ENCODE measurements at regions not wholly inside any gene's neighbourhood (a gene's known extent, or its start where the extent isn't known, plus 50 kb on each side); places are given as distances from the start of the nearest gene placed in this dataset.

DNA sequence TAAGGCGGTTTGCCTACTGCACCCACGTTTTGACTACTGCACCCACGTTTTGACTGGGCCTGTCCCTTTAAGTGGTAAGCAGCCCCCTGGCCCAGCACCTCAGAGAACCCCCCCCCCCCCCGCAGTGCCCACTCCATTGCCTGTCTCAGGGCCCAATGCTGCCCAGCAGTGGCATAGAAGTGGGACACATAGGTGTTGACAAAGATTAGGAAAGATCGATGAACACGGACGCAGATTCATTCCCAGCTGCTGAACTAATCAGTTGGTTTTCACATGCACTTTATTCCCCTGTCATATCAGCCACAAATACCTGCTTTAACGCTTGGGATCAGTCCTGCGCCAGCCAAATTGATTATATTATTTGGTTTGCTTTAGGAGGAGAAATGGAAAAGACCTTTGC is 268.8 kb upstream of the SKOR2 start:
- 75 to 78% methylated on average over 9 of the region's 9 CpGs for WGBS, 2 donors

GRCh38 chr18:47519706-47520105 is 268.2 kb upstream of the SKOR2 start:
- no peak overlapping the region for H3K27ac ChIP-seq (ENCODE audit: low read depth in 2 of 2, low read length in 1 of 2)
- H3K4me1 ChIP-seq (ENCODE audit: control insufficient read depth in 2 of 2, insufficient read depth in 2 of 2, low read length in 1 of 2): no peaks in the 10 kb centered on the region
- no peak overlapping the region for H3K4me3 ChIP-seq (ENCODE audit: low read depth in 1 of 2, low read length in 2 of 2)
- no peaks in the 10 kb centered on the region for H3K36me3 ChIP-seq (ENCODE audit: control insufficient read depth in 2 of 2, insufficient read depth in 2 of 2, low read length in 1 of 2)
- H3K27me3 ChIP-seq (ENCODE audit: control insufficient read depth in 1 of 2, insufficient read depth in 2 of 2, low read length in 2 of 2): peaks cover 0 to 4% of the 10 kb centered on the region in 2 donors
- no peaks in the 10 kb centered on the region for H3K9me3 ChIP-seq (ENCODE audit: control insufficient read depth in 2 of 2, insufficient read depth in 1 of 2, low read depth in 1 of 2, low read length in 1 of 2)

More for the DNA sequence above, 268.8 kb upstream of the SKOR2 start:
- no peak overlapping the region for H3K27ac ChIP-seq (ENCODE audit: low read depth in 2 of 2, low read length in 1 of 2)
- H3K27me3 ChIP-seq (ENCODE audit: control insufficient read depth in 1 of 2, insufficient read depth in 2 of 2, low read length in 2 of 2): peaks cover 0 to 4% of the 10 kb centered on the region in 2 donors
- H3K36me3 ChIP-seq (ENCODE audit: control insufficient read depth in 2 of 2, insufficient read depth in 2 of 2, low read length in 1 of 2): no peaks in the 10 kb centered on the region
- H3K9me3 ChIP-seq (ENCODE audit: control insufficient read depth in 2 of 2, insufficient read depth in 1 of 2, low read depth in 1 of 2, low read length in 1 of 2): no peaks in the 10 kb centered on the region
- no peaks in the 10 kb centered on the region for H3K4me1 ChIP-seq (ENCODE audit: control insufficient read depth in 2 of 2, insufficient read depth in 2 of 2, low read length in 1 of 2)
- H3K4me3 ChIP-seq (ENCODE audit: low read depth in 1 of 2, low read length in 2 of 2): no peak overlapping the region

DNA sequence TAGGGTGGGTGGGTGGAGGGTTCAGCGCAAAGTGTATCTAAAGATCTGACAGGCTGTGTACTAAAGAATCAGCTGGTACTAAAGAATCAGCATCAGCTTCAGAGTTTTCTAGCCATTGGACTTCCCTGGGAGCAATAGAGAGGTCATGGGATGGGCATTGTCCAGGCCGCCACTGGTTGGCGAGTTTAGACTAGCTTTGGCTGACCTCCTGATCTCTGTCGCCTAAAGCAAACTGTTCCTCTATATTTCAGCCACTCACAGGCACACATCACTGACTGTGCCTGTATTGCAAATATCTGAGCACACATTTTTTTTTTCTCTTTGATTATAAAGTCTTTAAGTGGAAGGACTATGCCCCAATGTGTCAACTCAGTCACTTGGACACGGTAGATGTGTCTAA is 267.8 kb upstream of the SKOR2 start:
- Histone ChIP-seq H3K27me3 (ENCODE audit: control insufficient read depth in 1 of 2, insufficient read depth in 2 of 2, low read length in 2 of 2) (peaks cover 0 to 4% of the 10 kb centered on the region in 2 donors), H3K36me3 (ENCODE audit: control insufficient read depth in 2 of 2, insufficient read depth in 2 of 2, low read length in 1 of 2) (no peaks in the 10 kb centered on the region), H3K4me3 (ENCODE audit: low read depth in 1 of 2, low read length in 2 of 2) (no peak overlapping the region), H3K4me1 (ENCODE audit: control insufficient read depth in 2 of 2, insufficient read depth in 2 of 2, low read length in 1 of 2) (no peaks in the 10 kb centered on the region), H3K27ac (ENCODE audit: low read depth in 2 of 2, low read length in 1 of 2) (no peak overlapping the region), H3K9me3 (ENCODE audit: control insufficient read depth in 2 of 2, insufficient read depth in 1 of 2, low read depth in 1 of 2, low read length in 1 of 2) (no peaks in the 10 kb centered on the region)
- 62 to 64% methylated on average over 5 of the region's 5 CpGs for WGBS, 2 donors

DNA sequence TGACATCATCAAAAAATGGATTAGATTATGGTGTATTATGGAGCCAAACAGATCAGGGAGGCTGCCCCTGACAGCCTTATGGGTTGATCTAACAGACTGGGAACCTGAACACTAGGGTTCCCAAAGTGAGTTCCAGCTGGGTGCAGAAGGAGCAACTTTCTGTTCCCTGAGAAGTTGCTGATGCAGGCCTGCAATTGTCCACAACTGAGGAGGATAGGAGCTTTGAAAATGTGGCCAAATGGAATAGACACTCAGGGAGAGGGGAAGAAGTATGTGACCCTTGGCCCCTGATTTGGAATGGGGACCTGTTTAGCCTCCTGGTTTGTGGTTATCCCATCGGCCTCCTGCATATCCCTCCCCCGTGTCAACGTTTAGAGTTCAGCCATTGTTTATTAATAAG is 262.2 kb upstream of the SKOR2 start:
- 79 to 82% methylated on average over 3 of the region's 3 CpGs for WGBS, 2 donors
- H3K4me3 ChIP-seq (ENCODE audit: low read depth in 1 of 2, low read length in 2 of 2): no peak overlapping the region

DNA sequence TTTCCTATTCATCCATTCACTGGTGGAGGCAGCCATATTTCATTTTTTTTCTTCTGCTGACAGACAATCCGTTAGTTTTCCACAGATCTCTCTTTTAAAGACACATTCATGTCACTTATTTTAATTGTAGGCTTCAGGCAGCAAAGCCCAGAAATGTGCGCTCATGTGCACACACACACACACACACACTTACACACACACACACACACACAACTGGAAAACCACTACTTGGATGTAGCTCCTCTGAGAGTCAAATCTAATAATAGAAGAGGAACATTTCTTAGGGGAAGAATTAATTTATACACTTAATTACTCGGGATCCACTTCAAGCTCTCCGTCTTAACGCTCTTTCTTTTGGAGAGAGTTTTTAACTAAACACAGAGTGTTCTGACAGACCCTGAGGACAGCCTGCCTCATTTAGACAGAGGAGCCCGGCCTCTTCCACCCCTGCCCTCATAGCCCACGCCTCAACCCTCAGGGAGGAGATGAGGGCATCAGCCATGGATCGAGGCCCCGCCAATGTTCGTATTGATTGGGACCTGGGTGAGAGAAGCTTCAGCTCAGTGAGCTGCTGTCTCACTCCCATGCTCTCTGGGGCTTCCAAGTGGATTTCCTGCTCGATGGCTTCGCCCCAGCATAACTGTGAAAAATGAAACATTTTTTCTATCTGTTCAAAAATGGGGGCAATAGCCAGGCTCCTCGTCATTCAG is 261.4 kb upstream of the SKOR2 start:
- Histone ChIP-seq H3K9me3 (ENCODE audit: control insufficient read depth in 2 of 2, insufficient read depth in 1 of 2, low read depth in 1 of 2, low read length in 1 of 2) (no peaks in the 10 kb centered on the region), H3K27me3 (ENCODE audit: control insufficient read depth in 1 of 2, insufficient read depth in 2 of 2, low read length in 2 of 2) (no peaks in the 10 kb centered on the region), H3K36me3 (ENCODE audit: control insufficient read depth in 2 of 2, insufficient read depth in 2 of 2, low read length in 1 of 2) (no peaks in the 10 kb centered on the region), H3K4me3 (ENCODE audit: low read depth in 1 of 2, low read length in 2 of 2) (no peak overlapping the region), H3K27ac (ENCODE audit: low read depth in 2 of 2, low read length in 1 of 2) (no peak overlapping the region), H3K4me1 (ENCODE audit: control insufficient read depth in 2 of 2, insufficient read depth in 2 of 2, low read length in 1 of 2) (no peaks in the 10 kb centered on the region)
- 84 to 87% methylated on average over 13 of the region's 13 CpGs for WGBS, 2 donors

More for the DNA sequence above, 262.2 kb upstream of the SKOR2 start:
- H3K9me3 ChIP-seq (ENCODE audit: control insufficient read depth in 2 of 2, insufficient read depth in 1 of 2, low read depth in 1 of 2, low read length in 1 of 2): no peaks in the 10 kb centered on the region
- H3K27me3 ChIP-seq (ENCODE audit: control insufficient read depth in 1 of 2, insufficient read depth in 2 of 2, low read length in 2 of 2): no peaks in the 10 kb centered on the region
- no peak overlapping the region for H3K27ac ChIP-seq (ENCODE audit: low read depth in 2 of 2, low read length in 1 of 2)
- H3K4me1 ChIP-seq (ENCODE audit: control insufficient read depth in 2 of 2, insufficient read depth in 2 of 2, low read length in 1 of 2): no peaks in the 10 kb centered on the region
- no peaks in the 10 kb centered on the region for H3K36me3 ChIP-seq (ENCODE audit: control insufficient read depth in 2 of 2, insufficient read depth in 2 of 2, low read length in 1 of 2)

- 70 to 76% methylated on average over 6 of the region's 6 CpGs for WGBS, 2 donors
- H3K4me1 ChIP-seq (ENCODE audit: control insufficient read depth in 2 of 2, insufficient read depth in 2 of 2, low read length in 1 of 2): no peaks in the 10 kb centered on the region
- no peaks in the 10 kb centered on the region for H3K27me3 ChIP-seq (ENCODE audit: control insufficient read depth in 1 of 2, insufficient read depth in 2 of 2, low read length in 2 of 2)
- H3K9me3 ChIP-seq (ENCODE audit: control insufficient read depth in 2 of 2, insufficient read depth in 1 of 2, low read depth in 1 of 2, low read length in 1 of 2): no peaks in the 10 kb centered on the region
- no peak overlapping the region for H3K4me3 ChIP-seq (ENCODE audit: low read depth in 1 of 2, low read length in 2 of 2)
- no peak overlapping the region for H3K27ac ChIP-seq (ENCODE audit: low read depth in 2 of 2, low read length in 1 of 2)
- no peaks in the 10 kb centered on the region for H3K36me3 ChIP-seq (ENCODE audit: control insufficient read depth in 2 of 2, insufficient read depth in 2 of 2, low read length in 1 of 2)
These were observed 260.6 kb upstream of the SKOR2 start for GRCh38 chr18:47512056-47512455.

DNA sequence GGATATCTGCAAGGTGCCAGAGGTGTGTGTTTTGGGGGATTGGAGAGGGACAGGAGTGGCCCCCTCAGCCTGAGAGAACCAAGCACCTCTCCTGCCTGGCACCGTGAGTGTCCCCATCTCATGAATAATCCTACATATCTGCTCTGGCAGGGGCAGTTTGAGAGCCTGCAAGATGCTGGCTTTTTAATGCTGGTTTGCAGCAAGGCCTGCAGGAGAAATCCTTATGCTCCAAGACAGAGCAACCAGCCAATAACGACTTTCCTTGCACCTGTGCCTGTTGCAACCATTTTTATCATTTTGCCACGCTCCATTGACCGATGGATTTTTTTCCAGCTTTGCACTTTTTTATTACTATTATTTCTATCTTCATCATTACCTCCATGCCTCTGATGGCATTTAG is 259.4 kb upstream of the SKOR2 start:
- Histone ChIP-seq H3K4me1 (ENCODE audit: control insufficient read depth in 2 of 2, insufficient read depth in 2 of 2, low read length in 1 of 2) (no peaks in the 10 kb centered on the region), H3K36me3 (ENCODE audit: control insufficient read depth in 2 of 2, insufficient read depth in 2 of 2, low read length in 1 of 2) (no peaks in the 10 kb centered on the region)
- 88% methylated on average over 4 of the region's 4 CpGs for WGBS, 2 donors

DNA sequence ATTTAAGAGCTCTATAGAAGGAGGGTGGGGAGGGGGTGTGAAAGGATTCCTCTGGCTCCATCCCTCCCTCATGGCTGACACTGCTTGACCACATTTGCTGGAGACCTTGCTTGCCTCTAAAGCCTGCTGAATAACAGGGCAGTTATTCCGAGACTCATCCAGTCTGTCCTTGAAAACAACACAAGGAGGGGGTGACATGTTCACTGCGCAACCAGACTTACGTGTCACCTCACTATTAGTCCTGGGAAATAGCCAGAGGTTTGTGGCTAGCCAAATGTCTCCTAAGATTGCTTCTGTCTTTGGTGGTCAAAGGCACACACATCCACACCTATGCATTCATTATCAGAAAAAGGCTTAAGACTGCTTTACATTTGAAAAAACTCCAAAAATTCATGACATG is 256.2 kb upstream of the SKOR2 start:
- WGBS, 2 donors: 87 to 89% methylated on average over 3 of the region's 3 CpGs
- no peaks in the 10 kb centered on the region for H3K4me1 ChIP-seq (ENCODE audit: control insufficient read depth in 2 of 2, insufficient read depth in 2 of 2, low read length in 1 of 2)
- H3K4me3 ChIP-seq (ENCODE audit: low read depth in 1 of 2, low read length in 2 of 2): no peak overlapping the region
- H3K27ac ChIP-seq (ENCODE audit: low read depth in 2 of 2, low read length in 1 of 2): no peak overlapping the region
- no peaks in the 10 kb centered on the region for H3K36me3 ChIP-seq (ENCODE audit: control insufficient read depth in 2 of 2, insufficient read depth in 2 of 2, low read length in 1 of 2)
- H3K9me3 ChIP-seq (ENCODE audit: control insufficient read depth in 2 of 2, insufficient read depth in 1 of 2, low read depth in 1 of 2, low read length in 1 of 2): no peaks in the 10 kb centered on the region
- H3K27me3 ChIP-seq (ENCODE audit: control insufficient read depth in 1 of 2, insufficient read depth in 2 of 2, low read length in 2 of 2): no peaks in the 10 kb centered on the region

More for the DNA sequence above, 259.4 kb upstream of the SKOR2 start:
- Histone ChIP-seq H3K4me3 (ENCODE audit: low read depth in 1 of 2, low read length in 2 of 2) (no peak overlapping the region), H3K9me3 (ENCODE audit: control insufficient read depth in 2 of 2, insufficient read depth in 1 of 2, low read depth in 1 of 2, low read length in 1 of 2) (no peaks in the 10 kb centered on the region), H3K27ac (ENCODE audit: low read depth in 2 of 2, low read length in 1 of 2) (no peak overlapping the region), H3K27me3 (ENCODE audit: control insufficient read depth in 1 of 2, insufficient read depth in 2 of 2, low read length in 2 of 2) (no peaks in the 10 kb centered on the region)

- Histone ChIP-seq H3K36me3 (ENCODE audit: control insufficient read depth in 2 of 2, insufficient read depth in 2 of 2, low read length in 1 of 2) (no peaks in the 10 kb centered on the region), H3K4me3 (ENCODE audit: low read depth in 1 of 2, low read length in 2 of 2) (no peak overlapping the region), H3K27ac (ENCODE audit: low read depth in 2 of 2, low read length in 1 of 2) (no peak overlapping the region), H3K9me3 (ENCODE audit: control insufficient read depth in 2 of 2, insufficient read depth in 1 of 2, low read depth in 1 of 2, low read length in 1 of 2) (no peaks in the 10 kb centered on the region), H3K4me1 (ENCODE audit: control insufficient read depth in 2 of 2, insufficient read depth in 2 of 2, low read length in 1 of 2) (no peaks in the 10 kb centered on the region), H3K27me3 (ENCODE audit: control insufficient read depth in 1 of 2, insufficient read depth in 2 of 2, low read length in 2 of 2) (no peaks in the 10 kb centered on the region)
- WGBS, 2 donors: 59 to 80% methylated on average over 7 of the region's 7 CpGs
These were observed 255.4 kb upstream of the SKOR2 start for GRCh38 chr18:47506897-47507296.

DNA sequence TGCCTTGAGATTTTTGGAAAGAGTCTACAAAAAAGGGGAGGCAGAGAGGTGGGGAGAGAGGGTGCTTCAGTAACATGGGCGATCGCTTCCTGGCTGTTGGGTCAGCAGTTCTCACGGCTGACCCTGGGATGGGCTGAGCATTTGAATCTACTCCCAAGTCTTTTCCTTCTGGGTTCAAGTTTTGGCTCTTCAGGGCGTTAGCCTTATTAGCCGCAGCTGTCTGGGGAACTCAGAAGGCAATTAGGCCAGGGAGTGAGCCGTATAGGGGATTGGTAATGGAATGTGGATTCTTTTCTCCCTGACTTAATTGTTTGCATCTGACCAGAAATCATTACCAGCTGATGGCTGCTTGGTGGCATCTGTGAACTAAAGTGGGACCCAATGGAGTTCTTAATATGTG is 250.5 kb upstream of the SKOR2 start:
- 71 to 73% methylated on average over 6 of the region's 6 CpGs for WGBS, 2 donors
- H3K4me1 ChIP-seq (ENCODE audit: control insufficient read depth in 2 of 2, insufficient read depth in 2 of 2, low read length in 1 of 2): no peaks in the 10 kb centered on the region
- H3K36me3 ChIP-seq (ENCODE audit: control insufficient read depth in 2 of 2, insufficient read depth in 2 of 2, low read length in 1 of 2): no peaks in the 10 kb centered on the region
- H3K27me3 ChIP-seq (ENCODE audit: control insufficient read depth in 1 of 2, insufficient read depth in 2 of 2, low read length in 2 of 2): no peaks in the 10 kb centered on the region
- H3K9me3 ChIP-seq (ENCODE audit: control insufficient read depth in 2 of 2, insufficient read depth in 1 of 2, low read depth in 1 of 2, low read length in 1 of 2): no peaks in the 10 kb centered on the region
- no peak overlapping the region for H3K27ac ChIP-seq (ENCODE audit: low read depth in 2 of 2, low read length in 1 of 2)
- no peak overlapping the region for H3K4me3 ChIP-seq (ENCODE audit: low read depth in 1 of 2, low read length in 2 of 2)

All from esophagus (tissue), 2 donors.